Body of pancreas (tissue), 4 donors: ENCODE measurements at regions not wholly inside any gene's neighbourhood (a gene's known extent, or its start where the extent isn't known, plus 50 kb on each side); places are given as distances from the start of the nearest gene placed in this dataset.

Source experiments
- ATAC-seq: fragments of 150-250 bp; one replicate; pipeline ENCODE4 v1.9.1; 2016
- DNase-seq, 4 donors: peaks; one replicate each; pipeline ENCODE4 v3.0.0-alpha.2; 2019
- H3K27ac ChIP-seq, 4 donors: fragments of 200-600 bp; sonication (generic); 1 replicate in 3 of 4; 2 replicates in 1 of 4; pipeline versions ENCODE4 v1.5.1 to v1.6.1; 2016 to 2019; ENCODE audit warnings: mild to moderate bottlenecking in 1 of 4, mixed read lengths in 1 of 4, moderate library complexity in 1 of 4
- H3K27me3 ChIP-seq, 2 donors: fragments of 200-600 bp; sonication (generic); one replicate each; pipeline ENCODE4 v1.6.0; 2016; ENCODE audit warnings: mild to moderate bottlenecking in 1 of 2
- H3K36me3 ChIP-seq, 2 donors: fragments of 200-600 bp; sonication (generic); replicated peaks in 1 of 2; 2 replicates each; pipeline ENCODE4 v1.5.1; 2016; ENCODE audit warnings: low read depth in 2 of 2; ENCODE audit not compliant: insufficient read depth in 1 of 2
- H3K4me1 ChIP-seq: fragments of 200-600 bp; sonication (generic); one replicate; pipeline ENCODE4 v1.6.0; 2016
- H3K4me3 ChIP-seq, 2 donors: fragments of 200-600 bp; sonication (generic); 1 replicate in 1 of 2; 2 replicates in 1 of 2; pipeline ENCODE4 v1.5.1; 2016 to 2019
- H3K9me3 ChIP-seq, 3 donors: fragments of 200-600 bp; sonication (generic); 1 replicate in 2 of 3; 2 replicates in 1 of 3; pipeline ENCODE4 v1.5.1; 2016
- POLR2A ChIP-seq, 3 donors: fragments of 450-650 bp; IDR thresholded peaks; one replicate each; pipeline ENCODE4 v1.6.1; 2016; ENCODE audit warnings: antibody characterized with exemption in 3 of 3, mild to moderate bottlenecking in 2 of 3
- WGBS, 2 donors: methylation state at CpG; one replicate each; pipeline ENCODE4 v1.1.5; 2017; 5-methylcytosine and 5-hydroxymethylcytosine counted together
- intact Hi-C: fragments of 100-400 bp; cut with DNase I; formaldehyde crosslinking; loops from one replicate; pipeline ENCODE4 v1.15.1; 2023
- TF ChIP-seq, protein P1 (sequence below), 7 experiments: fragments of 450-650 bp in 4 of 7; fragments of 200-600 bp in 3 of 7; sonication (generic) in 3 of 7; IDR thresholded peaks; one replicate each; pipeline ENCODE4 v1.5.1; 2016 to 2019; ENCODE audit warnings: antibody characterized with exemption in 7 of 7

DNA sequence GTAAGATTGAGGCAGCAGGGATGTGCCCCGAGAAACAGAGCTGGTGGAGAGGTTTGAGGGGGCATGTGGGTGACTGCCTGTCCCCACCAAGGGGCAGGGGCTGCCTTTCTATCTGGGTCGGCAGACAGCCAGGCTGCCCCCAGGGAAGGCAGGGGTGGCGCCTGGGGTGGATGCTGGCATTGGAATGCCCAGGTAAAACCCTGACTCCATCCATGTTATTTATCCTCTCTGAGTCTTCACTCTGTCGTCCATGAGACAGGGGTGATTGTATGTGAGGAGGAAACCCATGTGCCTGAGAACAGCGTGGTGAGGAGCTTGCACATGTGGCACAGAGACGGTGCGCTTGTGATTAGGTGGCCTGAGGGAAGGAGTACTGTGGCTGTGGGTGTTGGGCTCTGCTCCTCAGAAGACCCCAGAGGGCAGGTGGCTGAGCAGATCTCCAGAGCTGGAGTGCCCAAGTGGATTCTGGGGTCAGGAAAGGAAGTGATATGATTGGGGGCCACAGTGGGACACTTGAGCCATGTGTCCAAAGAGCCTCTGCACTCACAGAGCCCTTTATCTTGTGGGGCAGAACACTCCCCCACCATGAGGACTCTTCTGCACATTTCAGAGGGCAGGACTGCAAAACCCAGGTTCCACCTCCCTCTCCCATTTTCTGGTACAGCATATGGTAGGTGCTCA, 100.4 kb upstream of the RET start:
- TF ChIP-seq POLR2A (IDR thresholded peaks at IDR 0.05), result no peak
- TF ChIP-seq, protein P1, sequence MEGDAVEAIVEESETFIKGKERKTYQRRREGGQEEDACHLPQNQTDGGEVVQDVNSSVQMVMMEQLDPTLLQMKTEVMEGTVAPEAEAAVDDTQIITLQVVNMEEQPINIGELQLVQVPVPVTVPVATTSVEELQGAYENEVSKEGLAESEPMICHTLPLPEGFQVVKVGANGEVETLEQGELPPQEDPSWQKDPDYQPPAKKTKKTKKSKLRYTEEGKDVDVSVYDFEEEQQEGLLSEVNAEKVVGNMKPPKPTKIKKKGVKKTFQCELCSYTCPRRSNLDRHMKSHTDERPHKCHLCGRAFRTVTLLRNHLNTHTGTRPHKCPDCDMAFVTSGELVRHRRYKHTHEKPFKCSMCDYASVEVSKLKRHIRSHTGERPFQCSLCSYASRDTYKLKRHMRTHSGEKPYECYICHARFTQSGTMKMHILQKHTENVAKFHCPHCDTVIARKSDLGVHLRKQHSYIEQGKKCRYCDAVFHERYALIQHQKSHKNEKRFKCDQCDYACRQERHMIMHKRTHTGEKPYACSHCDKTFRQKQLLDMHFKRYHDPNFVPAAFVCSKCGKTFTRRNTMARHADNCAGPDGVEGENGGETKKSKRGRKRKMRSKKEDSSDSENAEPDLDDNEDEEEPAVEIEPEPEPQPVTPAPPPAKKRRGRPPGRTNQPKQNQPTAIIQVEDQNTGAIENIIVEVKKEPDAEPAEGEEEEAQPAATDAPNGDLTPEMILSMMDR (IDR thresholded peaks at IDR 0.05), result no peak
- Histone ChIP-seq H3K27ac (no peak overlapping the region), H3K4me1 (no peaks in the 10 kb centered on the region), H3K36me3 (no peaks in the 10 kb centered on the region), H3K27me3 (no peaks in the 10 kb centered on the region), H3K4me3 (no peak overlapping the region), H3K9me3 (no peaks in the 10 kb centered on the region)
- intact Hi-C loops, result no loop called here
- no peak for ATAC-seq
- DNase-seq, result peak in 2 of 4 donors; percentile 5
- 56 to 67% methylated on average over 5 to 7 of the region's 7 CpGs for WGBS, 2 donors

DNA sequence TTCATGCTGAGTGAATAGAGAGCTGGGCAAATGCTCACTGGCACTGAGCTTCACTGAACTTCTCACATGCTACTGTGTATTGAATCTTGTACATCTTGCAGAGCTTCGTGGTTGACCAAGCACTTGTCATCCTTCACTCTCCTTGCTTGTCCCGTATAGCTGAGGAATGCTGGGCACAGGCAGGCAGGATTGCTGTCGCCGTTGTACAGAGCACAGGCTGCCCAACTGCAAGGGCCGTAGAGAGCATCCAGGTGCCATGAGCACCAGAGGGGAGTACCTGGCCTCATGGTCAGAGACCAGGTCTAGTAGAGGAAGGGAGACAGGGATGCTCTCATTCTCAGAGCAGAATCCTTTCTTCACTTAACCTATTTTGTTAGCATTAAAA, 99.8 kb upstream of the RET start:
- TF ChIP-seq, protein P1 (IDR thresholded peaks at IDR 0.05), result no peak
- TF ChIP-seq POLR2A (IDR thresholded peaks at IDR 0.05), result no peak
- ATAC-seq, result no peak
- no peak overlapping the region for H3K4me3 ChIP-seq
- no peaks in the 10 kb centered on the region for H3K27me3 ChIP-seq
- H3K4me1 ChIP-seq, result no peaks in the 10 kb centered on the region
- 60 to 69% methylated on average over 5 of the region's 5 CpGs for WGBS, 2 donors
- DNase-seq, result peak in 1 of 4 donors; percentile 1
- no peak overlapping the region for H3K27ac ChIP-seq
- intact Hi-C loops, result no loop called here
- H3K9me3 ChIP-seq, result no peaks in the 10 kb centered on the region
- no peaks in the 10 kb centered on the region for H3K36me3 ChIP-seq

DNA sequence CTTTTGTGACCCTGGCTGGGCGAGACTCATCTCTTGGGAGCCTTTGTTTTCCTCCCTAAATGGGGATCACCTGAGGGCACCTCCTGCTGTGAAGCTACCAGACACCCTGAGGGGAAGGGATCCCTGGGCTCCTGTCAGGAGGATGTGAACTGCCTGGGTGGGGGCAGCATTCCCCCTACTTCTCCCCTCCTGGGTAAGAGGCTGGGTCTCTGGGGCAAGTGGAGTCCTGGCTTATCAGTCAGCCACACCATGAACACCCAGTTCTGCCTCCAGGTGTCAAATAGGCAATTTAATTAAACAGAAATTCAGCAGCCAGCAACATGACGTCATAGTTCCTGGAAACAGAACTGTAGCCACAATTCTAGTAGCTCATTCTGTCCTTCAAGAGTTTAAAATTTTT, 97.7 kb upstream of the RET start:
- intact Hi-C loops, result no loop called here
- Histone ChIP-seq H3K9me3 (no peaks in the 10 kb centered on the region), H3K4me3 (no peak overlapping the region), H3K4me1 (no peaks in the 10 kb centered on the region), H3K27ac (no peak overlapping the region), H3K36me3 (no peaks in the 10 kb centered on the region), H3K27me3 (no peaks in the 10 kb centered on the region)
- DNase-seq (peak; percentile 8 to 33 (median 16)), ATAC-seq (no peak)
- TF ChIP-seq, protein P1 (IDR thresholded peaks at IDR 0.05), result no peak
- TF ChIP-seq POLR2A (IDR thresholded peaks at IDR 0.05), result no peak
- 45 to 63% methylated on average over 2 of the region's 2 CpGs for WGBS, 2 donors

DNA sequence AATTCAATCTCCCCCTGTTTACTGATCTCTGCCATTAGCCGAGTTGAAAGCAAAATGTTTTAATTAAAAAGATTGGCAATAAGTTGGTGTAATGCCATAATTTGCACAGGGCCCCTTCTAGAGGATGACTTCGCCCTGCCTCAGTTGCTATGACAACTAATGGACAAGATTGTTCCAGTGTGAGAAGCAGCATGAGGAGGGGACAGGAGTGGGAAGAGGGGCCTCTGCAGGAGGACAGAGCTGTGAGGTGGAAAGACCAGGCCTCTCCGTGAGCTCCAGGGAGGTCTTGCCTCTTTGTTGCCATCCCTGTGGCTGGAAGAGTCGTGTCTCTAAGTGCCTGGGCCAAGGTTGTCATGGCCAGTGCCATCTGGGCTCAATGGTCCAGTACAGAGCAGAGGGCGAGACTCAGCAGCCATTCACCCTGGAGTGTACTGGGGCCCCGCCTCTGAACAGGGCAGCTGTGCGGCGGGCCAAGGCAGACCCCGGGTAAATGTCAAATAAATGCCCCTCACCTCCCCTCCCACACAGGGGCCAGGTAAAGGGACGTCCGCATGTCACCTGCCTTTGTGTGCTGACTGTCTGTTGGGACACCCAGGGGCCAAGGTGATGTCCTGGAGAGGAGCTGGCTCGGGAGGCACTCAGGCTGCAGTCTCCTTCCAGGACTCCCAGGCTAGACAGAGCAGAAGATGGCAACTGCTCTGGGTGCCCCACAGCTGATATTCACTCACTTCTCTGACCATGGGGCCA, 97.0 kb upstream of the RET start:
- no peaks in the 10 kb centered on the region for H3K4me1 ChIP-seq
- no peak for TF ChIP-seq POLR2A (IDR thresholded peaks at IDR 0.05)
- TF ChIP-seq, protein P1 (IDR thresholded peaks at IDR 0.05), result no peak
- H3K27ac ChIP-seq, result no peak overlapping the region
- no peaks in the 10 kb centered on the region for H3K27me3 ChIP-seq
- H3K4me3 ChIP-seq, result no peak overlapping the region
- no peaks in the 10 kb centered on the region for H3K9me3 ChIP-seq
- ATAC-seq, result no peak
- intact Hi-C loops, result no loop called here
- 67% methylated on average over 3 to 12 of the region's 12 CpGs for WGBS, 2 donors
- peak in 2 of 4 donors; percentile 3 to 4 for DNase-seq
- H3K36me3 ChIP-seq, result no peaks in the 10 kb centered on the region
